MM.1S (cell line): ENCODE measurements at regions not wholly inside any gene's neighbourhood (a gene's known extent, or its start where the extent isn't known, plus 50 kb on each side); places are given as distances from the start of the nearest gene placed in this dataset.

ENCODE experiments used
- CTCF ChIP-seq: fragments of 300-600 bp; sonication (generic); IDR thresholded peaks from 2 replicates; pipeline ENCODE4 v1.5.1; 2016; ENCODE audit warnings: antibody characterized with exemption, low read length, mixed read lengths
- EZH2 ChIP-seq: fragments of 300-600 bp; sonication (generic); optimal IDR thresholded peaks from 2 replicates; pipeline ENCODE3; 2017; ENCODE audit warnings: low read depth, mild to moderate bottlenecking, antibody characterized with exemption, low read length, mixed read lengths
- EZH2phosphoT487 ChIP-seq: fragments of 300-600 bp; sonication (generic); IDR thresholded peaks from 2 replicates; pipeline ENCODE4 v1.6.1; 2018; ENCODE audit warnings: antibody characterized with exemption, low read length

GRCh38 chr1:30321996-30322858, 401.2 kb downstream of the MATN1 start:
- TF ChIP-seq CTCF (no peak), EZH2 (no peak), EZH2phosphoT487 (no peak)
